GM18907 (cell line): ENCODE measurements at regions not wholly inside any gene's neighbourhood (a gene's known extent, or its start where the extent isn't known, plus 50 kb on each side); places are given as distances from the start of the nearest gene placed in this dataset.
"Not testable (repeated sequence)": the region's sequence is repeated elsewhere in the genome, so short reads cannot be mapped to it uniquely, and the experiment has no call there.

ENCODE experiments used
- ATAC-seq: cut with Tn5 transposase; IDR thresholded peaks from one replicate; pipeline ENCODE4 v1.9.1; 2021; ENCODE audit warnings: mild to moderate bottlenecking, moderate library complexity; ENCODE audit not compliant: unreplicated experiment

DNA sequence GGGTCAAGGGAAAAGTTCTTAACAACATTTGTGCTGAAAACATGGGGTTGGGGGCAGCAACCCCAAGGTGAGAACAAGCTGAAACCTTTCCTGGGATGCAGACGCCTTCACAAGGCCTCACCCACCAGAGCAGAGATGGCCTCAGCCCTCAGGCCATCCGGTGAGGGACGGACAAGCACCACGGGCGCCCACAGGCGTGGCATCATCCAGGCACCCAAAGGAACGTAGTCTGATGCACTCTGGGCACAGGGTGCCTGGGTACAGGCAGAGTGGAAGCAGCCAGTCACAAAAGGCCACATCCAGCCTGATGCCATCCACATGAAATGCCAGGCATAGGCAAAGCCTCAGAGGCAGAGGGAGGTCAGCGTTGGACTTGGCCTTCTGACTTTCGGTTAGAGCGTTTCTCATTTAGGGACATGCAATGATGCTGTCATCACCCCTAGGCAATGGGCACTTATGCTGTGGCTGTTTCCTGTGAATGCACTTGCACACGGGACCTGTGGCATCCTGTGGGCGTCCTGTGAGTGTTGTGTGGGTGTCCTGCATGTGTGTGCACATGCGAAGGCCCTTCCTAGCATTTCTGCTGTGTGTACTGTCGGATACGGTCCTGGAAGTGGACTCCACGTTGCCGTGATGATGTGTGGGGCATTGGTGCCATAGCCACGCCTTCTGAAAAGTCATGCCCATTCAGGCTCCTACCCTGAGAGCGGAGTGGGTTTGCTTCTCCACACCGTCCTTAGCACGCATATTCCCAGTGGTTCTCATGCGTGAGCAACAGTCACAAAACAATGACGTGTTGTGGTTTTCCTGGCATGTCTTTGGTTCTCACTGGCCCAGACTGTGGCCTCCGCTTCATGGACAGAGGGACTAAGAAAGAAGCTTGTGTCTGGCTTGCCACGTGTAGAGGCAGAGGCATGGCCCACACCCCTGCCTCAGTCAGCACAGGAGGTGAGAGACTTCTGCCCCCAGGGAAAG lies 52.7 kb upstream of the ZNF469 start:
- ATAC-seq, result no peak

- no peak for ATAC-seq
Measured at GRCh38 chr16:88330971-88331890, 51.5 kb upstream of the ZNF469 start.

DNA sequence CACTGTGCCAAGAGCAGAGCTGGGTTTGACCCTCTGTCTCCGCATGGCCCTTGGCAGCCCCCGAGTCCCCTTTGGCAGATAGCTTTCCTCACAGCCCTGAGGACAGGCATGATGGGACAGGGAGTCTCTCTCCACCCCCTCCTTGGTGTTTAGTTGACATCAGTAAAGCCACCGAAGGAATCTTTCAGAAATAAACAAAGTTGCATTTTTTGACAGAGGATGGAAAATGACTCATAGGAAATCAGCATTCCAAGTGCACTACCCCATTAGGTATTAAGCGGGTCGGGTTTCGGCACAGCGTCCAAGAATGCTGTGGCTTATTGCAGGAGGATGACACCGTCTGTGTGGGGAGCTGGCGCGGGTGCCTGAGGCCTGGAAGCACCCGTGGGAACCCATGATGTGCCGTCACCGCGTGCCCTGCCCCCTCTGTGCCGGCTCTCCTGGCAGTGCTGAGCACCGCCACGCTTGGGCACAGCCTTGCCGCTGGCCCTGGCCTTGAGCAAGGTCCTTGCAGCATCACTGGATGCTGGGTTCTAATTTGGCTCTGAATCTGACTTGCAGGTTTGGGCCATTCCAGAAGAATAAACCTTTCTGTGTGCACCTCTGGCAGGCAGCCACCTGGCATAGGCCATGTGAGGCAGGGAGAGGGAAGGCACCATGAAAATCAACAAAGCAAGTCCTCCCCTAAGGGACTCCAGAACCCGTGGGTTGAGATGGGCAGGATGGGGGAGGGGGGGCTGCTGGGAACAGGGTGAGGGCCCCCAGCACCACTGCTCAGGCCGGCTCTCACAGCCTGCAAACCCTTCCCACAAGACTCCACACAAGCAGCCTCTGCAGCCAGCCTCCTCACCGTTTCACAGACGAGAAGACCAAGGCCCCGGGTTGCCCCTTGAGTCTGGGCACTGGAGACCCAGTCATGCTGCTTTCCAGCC lies 50.5 kb upstream of the ZNF469 start:
- no peak for ATAC-seq

GRCh38 chr16:88332921-88333825 lies 49.6 kb upstream of the ZNF469 start:
- not testable (repeated sequence) for ATAC-seq
